Mesodermal cell (in vitro differentiated cells): ENCODE measurements at regions not wholly inside any gene's neighbourhood (a gene's known extent, or its start where the extent isn't known, plus 50 kb on each side); places are given as distances from the start of the nearest gene placed in this dataset.

Experiments
- H3K27ac ChIP-seq: 2 replicates; pipeline ENCODE4 v1.7.0; 2013; ENCODE audit warnings: mild to moderate bottlenecking, low read depth, low read length, moderate library complexity; ENCODE audit not compliant: severe bottlenecking
- H3K36me3 ChIP-seq: 2 replicates; pipeline ENCODE4 v1.7.1; 2013; ENCODE audit warnings: mild to moderate bottlenecking, low read length, moderate library complexity; ENCODE audit not compliant: control insufficient read depth, insufficient read depth
- H3K4me1 ChIP-seq: one replicate; pipeline ENCODE4 v1.7.1; 2013; ENCODE audit warnings: mild to moderate bottlenecking, low read length; ENCODE audit not compliant: insufficient read depth, control insufficient read depth, poor library complexity, severe bottlenecking
- H3K4me3 ChIP-seq: 2 replicates; pipeline ENCODE4 v1.7.0; 2013; ENCODE audit warnings: low read length, control low read depth, mild to moderate bottlenecking; ENCODE audit not compliant: insufficient read depth, poor library complexity, severe bottlenecking; ENCODE audit errors: extremely low read depth
- H3K9me3 ChIP-seq: 2 replicates; pipeline ENCODE4 v1.7.1; 2013; ENCODE audit warnings: mild to moderate bottlenecking, low read length, moderate library complexity; ENCODE audit not compliant: control insufficient read depth
- WGBS, 2 experiments: methylation state at CpG; one replicate each; pipeline ENCODE4 v1.1.5; 2013; ENCODE audit warnings: missing lambda C conversion rate in 2 of 2; ENCODE audit not compliant: insufficient coverage in 2 of 2; 5-methylcytosine and 5-hydroxymethylcytosine counted together

GRCh38 chr6:105892577-105893262, 193.4 kb upstream of the PRDM1 start:
- Histone ChIP-seq H3K27ac (no peak overlapping the region), H3K4me1 (peaks cover 20% of the 10 kb centered on the region), H3K9me3 (no peaks in the 10 kb centered on the region), H3K4me3 (no peak overlapping the region), H3K36me3 (no peaks in the 10 kb centered on the region)
- 74 to 86% methylated on average over 1 to 2 of the region's 3 CpGs for WGBS, 2 experiments

- Histone ChIP-seq H3K9me3 (no peaks in the 10 kb centered on the region), H3K4me3 (no peak overlapping the region), H3K4me1 (peaks cover 5% of the 10 kb centered on the region), H3K27ac (no peak overlapping the region), H3K36me3 (no peaks in the 10 kb centered on the region)
- 79 to 85% methylated on average over 2 of the region's 4 CpGs for WGBS, 2 experiments
Observed at GRCh38 chr6:105890521-105891244, 195.5 kb upstream of the PRDM1 start.

GRCh38 chr6:105889902-105890301, 196.2 kb upstream of the PRDM1 start:
- H3K4me3 ChIP-seq: no peak overlapping the region
- H3K4me1 ChIP-seq: peaks cover 5% of the 10 kb centered on the region
- H3K36me3 ChIP-seq: no peaks in the 10 kb centered on the region
- H3K27ac ChIP-seq: no peak overlapping the region
- H3K9me3 ChIP-seq: no peaks in the 10 kb centered on the region
- WGBS, 2 experiments: 80% methylated on average over 1 of the region's 2 CpGs; no CpG with 5 or more reads in 1 of the 2 experiments

DNA sequence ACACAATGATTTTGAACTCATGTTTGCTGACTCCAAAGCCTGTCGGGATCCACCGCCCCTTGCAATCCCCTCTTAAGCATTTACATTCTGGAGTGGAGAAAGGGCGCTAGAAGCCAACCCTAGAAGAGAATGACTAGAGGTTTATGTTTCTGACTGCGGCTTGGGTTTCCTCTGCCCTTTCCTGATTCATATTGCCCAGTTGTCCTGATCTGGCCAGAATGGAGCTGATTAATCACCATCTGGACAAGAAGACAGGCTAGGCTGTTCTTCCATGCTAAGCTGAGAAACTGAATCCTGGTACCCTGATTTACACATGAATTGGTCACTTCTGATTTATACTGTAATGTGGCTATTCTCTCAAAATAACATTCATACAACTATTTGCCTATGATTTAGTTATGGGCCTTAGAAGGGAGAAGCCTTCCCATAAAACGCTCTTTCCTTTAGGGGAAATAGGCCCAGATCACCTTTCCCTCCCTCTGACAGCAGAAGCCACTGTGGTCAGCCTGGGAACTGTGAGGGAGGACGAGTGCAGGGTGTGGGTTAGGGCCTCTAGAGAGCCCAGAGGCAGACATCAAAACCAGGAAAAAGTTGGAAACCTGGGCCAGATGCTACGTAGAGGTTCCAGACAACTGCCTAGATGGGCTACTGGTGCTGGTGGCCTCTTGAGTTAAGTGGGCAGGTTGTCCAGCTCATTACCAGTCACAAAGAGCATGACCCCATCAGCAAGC, 199.2 kb upstream of the PRDM1 start:
- Histone ChIP-seq H3K4me3 (no peak overlapping the region), H3K27ac (no peak overlapping the region), H3K9me3 (no peaks in the 10 kb centered on the region), H3K36me3 (no peaks in the 10 kb centered on the region), H3K4me1 (peaks cover 5% of the 10 kb centered on the region)
- 85 to 91% methylated on average over 3 to 5 of the region's 7 CpGs for WGBS, 2 experiments

- WGBS, 2 experiments: 80 to 88% methylated on average over 1 to 3 of the region's 7 CpGs
- Histone ChIP-seq H3K4me3 (no peak overlapping the region), H3K27ac (no peak overlapping the region), H3K4me1 (peaks cover 5% of the 10 kb centered on the region), H3K9me3 (no peaks in the 10 kb centered on the region), H3K36me3 (no peaks in the 10 kb centered on the region)
Observed at GRCh38 chr6:105886066-105886813, 199.9 kb upstream of the PRDM1 start.

DNA sequence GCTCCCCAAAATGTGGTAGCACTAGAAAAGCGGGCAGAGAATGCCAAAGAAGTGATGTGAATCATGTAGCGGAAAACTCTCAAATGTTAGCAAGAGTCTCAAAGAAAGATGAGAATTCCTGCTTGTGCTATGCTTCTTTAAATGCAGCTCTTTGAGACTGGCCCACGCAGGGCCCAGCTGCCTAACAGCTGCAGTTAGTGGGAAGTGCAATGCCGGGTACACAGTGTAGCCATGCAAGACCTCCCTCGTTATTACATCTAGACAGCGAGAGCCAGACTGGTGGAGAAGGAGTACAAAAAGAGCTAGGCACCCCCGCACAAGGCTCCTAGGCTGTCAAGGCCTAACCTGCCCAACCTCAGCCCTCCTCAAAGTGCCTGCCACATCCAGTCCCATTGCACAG, 201.7 kb upstream of the PRDM1 start:
- Histone ChIP-seq H3K27ac (no peak overlapping the region), H3K36me3 (no peaks in the 10 kb centered on the region), H3K4me1 (no peaks in the 10 kb centered on the region), H3K9me3 (no peaks in the 10 kb centered on the region), H3K4me3 (no peak overlapping the region)
- 88 to 93% methylated on average over 5 to 6 of the region's 7 CpGs for WGBS, 2 experiments

GRCh38 chr6:105884011-105884410, 202.1 kb upstream of the PRDM1 start:
- Histone ChIP-seq H3K9me3 (no peaks in the 10 kb centered on the region), H3K36me3 (no peaks in the 10 kb centered on the region), H3K4me3 (no peak overlapping the region), H3K27ac (no peak overlapping the region), H3K4me1 (no peaks in the 10 kb centered on the region)
- WGBS, 2 experiments: 89 to 93% methylated on average over 3 of the region's 4 CpGs

DNA sequence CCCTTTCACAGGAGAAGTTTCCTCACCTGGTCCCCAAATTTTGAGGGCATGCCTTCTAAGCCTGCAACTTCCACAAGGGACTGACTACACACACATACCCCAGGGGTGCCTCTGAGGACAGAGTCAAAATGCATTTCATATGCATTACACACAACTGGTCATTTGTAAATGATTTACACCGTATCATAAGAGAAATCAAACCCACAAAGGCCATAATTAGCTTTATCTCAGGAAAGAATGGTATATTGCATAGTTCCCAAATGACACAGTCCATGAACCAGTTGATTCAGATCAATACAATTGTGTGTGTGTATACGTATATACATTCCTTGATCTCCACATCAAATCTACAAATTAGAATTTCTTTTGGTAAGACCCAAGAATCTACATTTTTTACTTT, 203.3 kb upstream of the PRDM1 start:
- H3K4me3 ChIP-seq: no peak overlapping the region
- no peaks in the 10 kb centered on the region for H3K9me3 ChIP-seq
- no peak overlapping the region for H3K27ac ChIP-seq
- 80% methylated on average over 1 of the region's 2 CpGs; no CpG with 5 or more reads in 1 of the 2 experiments for WGBS, 2 experiments
- no peaks in the 10 kb centered on the region for H3K4me1 ChIP-seq
- H3K36me3 ChIP-seq: no peaks in the 10 kb centered on the region

DNA sequence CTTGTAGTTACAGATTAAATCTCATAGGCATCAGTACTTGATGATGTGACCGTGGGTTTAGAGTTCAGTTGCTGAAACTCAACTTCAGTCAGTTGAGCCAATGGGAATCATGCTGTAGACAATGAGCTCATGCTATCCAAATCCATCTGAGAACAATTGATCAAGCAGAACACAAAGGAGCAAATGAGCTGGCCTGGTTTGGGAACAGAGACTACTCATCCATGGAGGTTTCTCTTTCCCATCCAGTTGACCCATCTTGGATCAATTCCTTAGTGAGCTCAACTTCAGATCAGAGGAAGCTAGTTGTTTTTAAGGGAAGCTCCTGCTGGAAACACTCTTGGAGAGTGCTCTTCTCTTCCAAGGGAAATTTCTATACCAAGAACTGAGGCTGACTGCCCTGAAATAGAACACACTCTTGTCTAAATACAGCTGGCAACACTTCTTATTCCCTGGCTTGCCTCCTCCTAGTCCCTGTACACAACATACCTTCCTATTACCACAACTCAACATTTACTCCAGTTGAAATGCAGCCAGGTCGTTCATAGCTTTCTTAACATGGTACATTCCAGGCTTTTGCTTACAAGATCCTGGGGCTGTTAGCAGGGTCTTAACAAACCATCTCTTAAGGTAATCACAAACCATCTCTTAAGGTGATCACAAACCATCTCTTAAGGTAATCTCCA, 203.9 kb upstream of the PRDM1 start:
- Histone ChIP-seq H3K4me3 (no peak overlapping the region), H3K4me1 (no peaks in the 10 kb centered on the region), H3K9me3 (no peaks in the 10 kb centered on the region), H3K36me3 (no peaks in the 10 kb centered on the region), H3K27ac (no peak overlapping the region)
- 90 to 93% methylated on average over 2 of the region's 2 CpGs for WGBS, 2 experiments

DNA sequence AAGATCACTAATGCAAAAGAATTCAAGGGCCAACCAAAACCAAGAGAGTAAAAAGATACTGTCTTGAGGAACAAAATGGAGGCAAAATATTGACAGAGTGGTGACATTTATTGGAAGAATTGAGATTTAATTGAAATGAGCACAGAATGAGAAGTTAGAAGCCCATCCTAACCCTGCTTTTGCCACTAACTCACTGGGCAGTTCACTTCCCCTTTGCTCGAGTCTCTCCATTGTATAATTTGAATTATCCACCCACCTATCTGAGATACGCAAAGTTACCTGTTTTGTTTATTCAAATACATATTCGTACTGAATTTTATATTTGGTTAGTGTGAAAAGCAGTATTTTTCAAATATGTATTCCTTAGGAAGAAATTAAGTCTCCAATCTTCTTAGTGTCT, 204.5 kb upstream of the PRDM1 start:
- Histone ChIP-seq H3K4me1 (no peaks in the 10 kb centered on the region), H3K27ac (no peak overlapping the region), H3K36me3 (no peaks in the 10 kb centered on the region), H3K9me3 (no peaks in the 10 kb centered on the region), H3K4me3 (no peak overlapping the region)
- WGBS, 2 experiments: 80 to 88% methylated on average over 1 of the region's 3 CpGs
